Dedifferentiated amniotic fluid mesenchymal stem cell (primary cell): ENCODE measurements at regions not wholly inside any gene's neighbourhood (a gene's known extent, or its start where the extent isn't known, plus 50 kb on each side); places are given as distances from the start of the nearest gene placed in this dataset.
A peak's percentile ranks its signal among the peaks of the same experiment; 100 is the strongest.
"Not testable (repeated sequence)": the region's sequence is repeated elsewhere in the genome, so short reads cannot be mapped to it uniquely, and the experiment has no call there.

Experiments used
- DNase-seq: peaks from one replicate; pipeline ENCODE4 v3.0.0-alpha.2; 2016; ENCODE audit errors: extremely low spot score

DNA sequence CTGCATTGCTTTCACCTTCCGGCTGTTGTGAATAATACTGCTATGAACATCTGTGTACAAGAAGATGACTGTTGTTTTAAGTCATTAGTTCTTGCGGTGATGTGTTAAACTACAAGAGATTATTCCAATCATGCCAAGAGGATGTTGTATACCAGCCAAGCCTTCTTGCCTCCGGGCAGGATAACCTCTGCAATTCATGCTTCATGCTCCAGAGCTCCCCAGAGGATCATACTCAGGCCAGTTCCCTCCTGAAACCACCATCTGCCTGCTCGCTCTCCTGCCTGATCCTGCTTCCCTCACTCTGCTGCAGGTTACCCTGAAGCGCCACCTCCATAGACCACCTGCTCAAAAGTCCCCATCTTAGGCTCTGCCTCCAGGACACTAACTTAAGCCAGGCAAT is 187.1 kb upstream of the PROK2 start:
- peak; percentile 67 for DNase-seq

DNA sequence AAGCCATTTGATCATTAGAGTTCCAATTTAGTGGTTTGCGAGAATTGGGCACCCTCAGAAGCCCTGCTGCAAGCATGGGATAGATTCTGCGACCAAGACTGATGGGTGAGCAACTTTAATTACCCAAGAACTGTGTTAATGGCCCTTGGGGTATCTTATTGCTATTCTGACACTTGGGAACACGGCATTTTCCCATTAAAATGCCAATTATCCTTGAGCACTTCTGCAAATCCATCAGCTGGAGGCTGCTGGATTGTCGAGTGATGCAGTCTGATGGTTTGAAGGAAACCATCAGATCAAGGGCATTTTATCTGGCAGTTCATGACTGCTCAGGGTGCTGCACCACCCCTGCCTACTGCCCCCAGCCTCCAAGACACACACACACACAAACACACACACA is 183.6 kb upstream of the PROK2 start:
- no peak for DNase-seq

DNA sequence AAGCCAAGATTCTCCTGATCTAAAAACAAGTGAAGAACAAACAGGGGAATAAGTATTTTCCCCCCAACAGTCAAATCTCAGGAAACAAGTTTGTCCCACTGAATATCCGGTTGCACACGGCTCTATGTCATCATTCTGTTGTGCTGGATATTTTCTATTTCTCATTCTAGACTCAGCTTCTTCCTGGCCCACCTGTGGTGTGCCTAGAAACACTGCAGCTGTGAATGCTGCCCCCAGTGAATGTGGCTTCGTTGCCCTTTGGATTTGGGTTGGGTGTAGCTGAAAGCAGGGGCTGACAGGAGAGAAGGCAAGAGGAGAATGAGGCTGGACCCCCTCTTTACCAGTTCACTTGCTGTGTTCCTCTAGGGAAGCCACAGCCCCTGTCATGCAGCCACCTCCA is 181.2 kb upstream of the PROK2 start:
- DNase-seq = no peak

DNA sequence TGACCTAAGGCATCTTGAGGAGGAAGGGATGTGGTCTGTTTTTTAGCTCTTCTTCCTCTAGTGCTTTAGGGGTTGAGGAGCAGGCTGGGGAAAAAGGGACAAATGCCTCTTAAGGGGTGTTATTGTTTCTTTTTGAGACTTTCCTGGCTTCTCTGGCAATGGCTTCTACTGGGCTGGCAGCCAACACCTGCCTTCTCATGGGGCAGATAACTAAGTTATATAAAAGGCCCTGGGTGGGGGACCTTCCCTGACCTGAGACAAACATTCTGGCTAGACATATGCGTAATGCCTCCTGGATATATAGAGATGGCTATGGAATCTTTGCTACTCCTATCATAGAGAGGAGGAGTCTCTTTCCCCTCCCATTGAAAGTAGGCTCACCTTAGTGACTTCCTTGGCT is 179.2 kb upstream of the PROK2 start:
- DNase-seq = no peak

DNA sequence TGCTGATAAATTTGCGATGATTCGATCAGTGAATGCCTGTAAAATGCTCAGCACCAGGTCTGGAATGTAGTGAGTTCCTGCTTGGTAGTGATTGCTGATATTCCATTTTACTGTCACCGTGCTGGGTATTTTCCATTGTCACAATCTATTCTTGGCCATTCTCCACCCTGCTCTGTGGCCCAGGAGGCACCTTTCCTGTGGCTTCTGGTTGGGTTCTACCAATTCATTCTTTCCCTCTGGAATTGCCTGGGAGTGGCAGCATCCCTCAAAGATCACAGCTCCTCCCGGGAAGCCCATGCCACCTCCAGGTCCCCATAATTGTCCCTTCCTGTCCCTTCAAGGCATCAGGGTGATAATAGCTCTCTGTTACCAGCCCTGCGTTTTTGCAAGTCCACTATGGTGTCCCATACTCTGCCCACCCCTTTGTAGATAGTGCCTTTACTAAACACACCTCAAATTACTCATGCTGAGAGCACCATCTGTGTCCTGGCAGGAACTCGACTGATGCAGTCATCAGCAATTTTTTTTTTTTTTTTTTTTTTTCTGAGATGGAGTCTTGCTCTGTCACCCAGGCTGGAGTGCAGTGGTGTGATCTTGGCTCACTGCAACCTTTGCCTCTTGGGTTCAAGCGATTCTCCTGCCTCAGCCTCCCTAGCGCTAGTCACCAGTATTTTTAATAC is 177.8 kb upstream of the PROK2 start:
- no peak for DNase-seq

DNA sequence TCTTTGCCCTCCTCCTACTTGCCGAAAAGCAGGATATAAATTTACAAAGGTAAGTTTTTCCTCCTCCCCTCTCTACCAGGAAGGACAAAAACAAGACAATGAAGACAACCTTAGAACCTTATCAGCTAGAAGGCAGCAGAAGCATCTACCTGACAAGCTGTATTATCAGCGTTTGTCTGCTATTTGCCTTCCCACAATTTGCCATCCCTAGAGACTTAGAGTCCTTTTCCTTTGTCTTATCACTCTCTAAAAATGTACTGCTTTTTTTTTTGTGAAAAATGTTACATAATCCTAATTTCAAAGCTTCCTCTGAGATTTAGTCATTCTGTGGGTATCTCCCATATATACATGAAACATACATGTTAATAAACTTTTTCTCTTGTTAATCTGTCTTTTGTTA is 176.9 kb upstream of the PROK2 start:
- no peak for DNase-seq

DNA sequence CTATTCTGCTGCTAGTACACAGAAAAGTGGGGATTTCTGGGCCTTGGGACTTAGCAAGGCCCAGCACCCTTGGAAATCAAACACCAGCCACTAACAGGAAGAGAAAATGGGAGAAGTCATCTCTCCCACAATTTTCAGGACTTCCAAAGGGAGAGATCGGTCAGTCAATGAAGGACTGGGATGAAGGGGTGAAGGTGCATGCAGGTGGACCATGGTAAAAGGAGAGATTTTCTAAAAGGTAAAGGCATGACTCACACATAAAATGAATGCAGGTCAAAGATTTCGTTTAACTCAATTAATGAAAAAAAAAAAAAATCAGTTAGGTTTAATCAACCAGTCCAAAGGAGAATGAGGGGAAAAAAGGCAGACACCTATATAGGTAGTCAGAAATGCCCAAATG is 176.4 kb upstream of the PROK2 start:
- DNase-seq = no peak

DNA sequence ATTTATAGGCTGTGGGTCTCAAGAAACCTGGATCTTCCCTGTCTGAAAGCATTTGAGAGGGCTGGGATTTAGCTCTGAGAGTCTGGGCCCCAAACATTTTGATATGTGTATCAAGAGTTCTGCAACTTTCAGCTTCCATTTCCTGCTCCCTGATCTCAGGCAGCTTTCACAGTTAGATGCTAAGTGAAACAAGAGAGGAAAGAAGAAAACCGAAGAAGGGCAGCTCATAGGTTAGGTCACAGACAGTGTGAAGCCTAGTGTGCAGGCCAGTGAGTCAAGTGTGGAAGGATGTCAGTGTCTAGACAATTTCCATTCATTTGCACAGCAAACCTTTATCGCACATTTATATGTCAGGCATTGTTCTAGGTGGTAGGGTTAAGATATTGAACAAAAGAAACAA is 173.6 kb upstream of the PROK2 start:
- no peak for DNase-seq

DNA sequence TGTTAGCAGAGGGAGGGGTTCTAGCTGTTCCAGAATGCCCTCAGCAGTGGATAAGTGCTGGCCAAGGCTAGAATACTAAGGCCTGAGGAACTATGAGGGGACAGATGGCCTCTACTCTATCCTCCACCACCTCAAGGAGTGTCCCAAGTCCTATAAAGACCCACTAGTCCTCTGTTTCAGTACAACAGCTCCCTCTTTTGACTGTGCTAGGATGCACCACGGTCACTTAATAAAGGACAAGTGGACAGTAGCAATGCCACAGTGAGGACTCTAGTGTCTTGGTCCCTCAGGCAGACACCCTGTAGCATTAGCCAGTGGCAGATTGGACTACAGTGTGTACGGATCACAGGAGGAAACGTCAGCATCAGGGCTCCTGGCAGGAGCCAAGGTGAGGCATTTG is 171.8 kb upstream of the PROK2 start:
- no peak for DNase-seq

DNA sequence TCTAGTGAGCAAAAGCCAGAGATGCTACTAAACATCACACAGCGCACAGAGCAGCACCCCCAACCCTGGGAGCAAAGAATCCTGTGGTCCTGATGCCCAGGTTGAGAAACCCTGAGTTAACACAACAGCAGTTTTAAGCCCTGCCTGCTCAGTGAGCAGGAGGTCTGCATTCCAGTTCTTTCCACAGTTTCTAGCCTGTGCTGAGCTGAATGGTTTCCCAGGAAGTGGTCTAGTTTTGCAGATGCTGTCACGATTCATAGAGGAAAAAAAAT is 171.1 kb upstream of the PROK2 start:
- no peak for DNase-seq

DNA sequence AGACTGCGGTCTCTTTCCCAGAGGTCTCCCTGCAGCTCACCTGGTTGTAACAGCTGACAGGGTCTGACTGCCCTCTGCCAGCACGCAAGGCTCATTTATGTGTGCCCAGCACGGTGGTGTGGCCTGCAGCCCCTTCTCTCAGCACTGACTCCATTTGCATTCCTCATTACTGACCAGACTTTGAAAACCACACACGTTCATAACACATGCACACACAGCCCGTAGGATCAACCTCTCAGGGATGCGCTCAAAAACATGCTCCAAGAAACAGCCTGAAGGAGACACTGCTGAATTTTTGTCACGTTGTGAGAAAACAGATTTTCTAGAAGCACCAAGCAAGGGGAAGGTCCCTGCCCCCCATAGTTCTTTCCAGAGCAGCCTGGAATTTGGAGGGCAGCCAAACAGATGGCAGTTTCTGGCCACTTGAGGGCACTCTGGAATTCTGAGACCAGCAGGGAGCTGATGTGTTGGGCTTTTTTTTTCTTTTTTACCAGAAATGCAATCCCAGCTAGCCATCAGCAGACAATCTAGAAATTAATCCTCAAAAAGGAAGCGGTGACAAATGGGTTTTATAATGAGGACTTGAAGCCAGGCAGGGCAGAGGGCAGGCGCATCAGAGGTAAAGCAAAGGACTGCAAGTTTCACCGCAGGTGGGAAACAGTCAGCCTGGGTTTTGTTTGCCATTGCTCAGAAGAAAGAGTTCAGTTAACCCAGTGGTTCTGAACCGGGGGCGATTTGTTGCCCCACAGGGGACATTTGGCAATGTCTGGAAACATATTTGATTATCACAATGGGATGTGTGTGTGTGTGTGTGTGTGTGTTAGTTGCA is 170.5 kb upstream of the PROK2 start:
- peak; percentile 87 for DNase-seq

DNA sequence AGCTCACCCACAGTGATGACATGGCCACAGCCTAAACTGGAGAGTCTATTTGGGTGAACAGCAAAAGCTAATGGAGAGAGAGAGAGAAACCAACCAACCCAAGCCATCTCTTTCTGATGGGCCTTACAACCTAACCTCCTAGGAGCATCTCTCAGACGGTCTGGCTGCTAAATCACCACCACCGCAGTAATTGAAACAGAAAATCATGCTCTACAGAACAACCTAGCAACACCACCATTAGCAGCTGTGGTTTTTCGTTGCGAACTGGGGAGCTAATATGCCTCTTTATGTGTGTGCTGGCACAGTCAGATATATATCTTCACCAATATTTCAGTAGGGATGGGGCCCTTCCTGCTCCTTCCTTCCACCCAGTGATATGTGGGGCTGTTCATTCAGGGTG is 166.9 kb upstream of the PROK2 start:
- no peak for DNase-seq

DNA sequence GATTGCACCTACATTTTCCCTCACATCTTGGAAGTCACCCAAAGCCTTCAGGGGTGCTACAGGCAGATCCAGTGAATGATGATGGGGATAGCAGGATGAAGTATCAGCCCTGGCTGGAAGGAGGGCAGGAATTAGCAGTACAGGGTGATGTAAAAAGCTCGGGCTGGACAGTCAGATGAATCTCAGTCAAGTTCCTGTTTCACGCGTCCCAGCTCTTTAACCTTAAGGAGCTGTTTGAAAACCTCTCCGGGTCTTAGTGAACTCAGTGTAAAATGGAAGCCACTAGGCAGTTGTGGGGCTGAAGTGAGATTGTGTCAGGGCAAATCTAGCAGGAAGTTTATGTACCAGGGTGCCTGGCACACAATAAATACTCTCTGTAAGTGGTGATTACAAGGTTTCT is 166.4 kb upstream of the PROK2 start:
- no peak for DNase-seq

DNA sequence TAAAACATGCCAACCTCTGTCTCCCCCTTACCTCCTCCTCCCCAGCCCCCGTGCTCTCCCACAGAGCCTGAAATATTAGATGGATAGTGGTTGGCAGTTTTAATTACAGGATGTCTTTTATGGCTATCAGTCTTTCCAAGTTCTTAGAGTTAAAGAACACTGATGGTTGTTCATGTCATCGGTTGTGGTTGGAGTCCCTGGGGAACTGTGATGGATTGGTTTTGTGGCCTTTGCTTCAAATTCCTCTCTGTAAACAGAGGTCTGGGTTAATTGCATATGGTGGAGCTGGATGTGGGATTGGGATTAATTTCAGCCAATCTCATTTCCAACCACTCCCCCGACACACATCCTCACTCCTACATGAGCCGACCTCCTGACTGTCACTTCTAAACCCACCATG is 164.5 kb upstream of the PROK2 start:
- no peak for DNase-seq

DNA sequence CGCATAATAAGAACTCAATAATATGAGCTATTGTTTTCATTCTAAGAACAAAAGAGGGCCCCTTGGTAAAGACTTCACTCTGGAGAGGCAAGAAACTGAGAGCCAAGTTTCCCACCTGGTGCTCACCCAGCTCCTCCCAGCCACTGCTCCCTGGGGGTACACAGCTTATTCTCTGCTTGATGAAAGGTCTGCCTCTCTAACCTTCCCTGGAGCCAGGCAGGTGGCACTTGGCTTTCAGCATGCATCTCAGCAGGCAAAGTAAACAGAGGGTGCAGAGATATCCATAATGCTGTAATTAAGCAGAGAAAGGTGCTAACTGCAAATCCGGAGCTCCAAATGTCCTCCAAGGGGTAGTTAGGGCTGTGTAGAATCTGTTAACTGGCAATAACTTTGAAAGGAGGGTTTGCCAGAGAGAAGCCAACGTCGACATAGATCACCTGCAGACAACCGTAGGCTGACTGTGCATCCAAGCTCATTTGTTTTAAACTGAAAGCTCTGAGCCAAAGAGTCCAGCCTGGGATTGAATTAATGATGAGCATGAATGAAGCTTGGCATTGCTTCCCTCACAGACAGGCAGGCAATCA is 159.6 kb upstream of the PROK2 start:
- DNase-seq = no peak

DNA sequence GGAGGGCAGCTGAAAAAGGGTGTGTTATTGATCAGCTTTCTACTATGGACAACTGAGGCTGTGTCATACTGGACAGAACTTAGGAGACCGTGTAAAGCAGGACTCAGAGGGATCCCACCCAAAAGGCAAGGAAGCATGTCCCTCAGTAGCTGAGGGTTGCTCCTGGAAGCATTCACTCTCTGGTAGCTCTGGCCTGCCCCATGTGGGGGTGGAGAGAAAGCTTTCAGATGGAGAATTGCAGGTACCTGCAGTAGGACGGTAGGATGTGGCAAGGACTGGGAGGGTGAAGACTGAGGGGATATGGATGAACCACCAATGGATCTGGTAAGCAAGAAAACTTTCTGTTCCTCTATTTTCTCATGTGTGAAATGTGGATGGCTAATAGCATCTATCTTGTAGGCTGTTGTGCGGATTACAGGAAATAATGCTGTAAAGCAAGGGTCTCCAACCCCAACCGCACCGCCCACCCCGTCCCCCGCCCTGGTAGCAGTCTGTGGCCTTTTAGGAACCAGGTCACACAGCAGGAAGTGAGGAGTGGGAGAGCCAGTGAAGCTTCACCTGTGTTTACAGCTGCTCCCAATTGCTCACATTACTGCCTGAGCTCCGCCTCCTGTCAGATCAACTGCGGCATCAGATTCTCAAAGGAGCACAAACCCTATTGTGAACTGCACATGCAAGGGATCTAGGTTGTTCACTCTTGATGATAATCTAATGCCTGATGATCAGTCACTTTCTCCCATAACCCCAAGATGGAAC is 157.7 kb upstream of the PROK2 start:
- DNase-seq = no peak

DNA sequence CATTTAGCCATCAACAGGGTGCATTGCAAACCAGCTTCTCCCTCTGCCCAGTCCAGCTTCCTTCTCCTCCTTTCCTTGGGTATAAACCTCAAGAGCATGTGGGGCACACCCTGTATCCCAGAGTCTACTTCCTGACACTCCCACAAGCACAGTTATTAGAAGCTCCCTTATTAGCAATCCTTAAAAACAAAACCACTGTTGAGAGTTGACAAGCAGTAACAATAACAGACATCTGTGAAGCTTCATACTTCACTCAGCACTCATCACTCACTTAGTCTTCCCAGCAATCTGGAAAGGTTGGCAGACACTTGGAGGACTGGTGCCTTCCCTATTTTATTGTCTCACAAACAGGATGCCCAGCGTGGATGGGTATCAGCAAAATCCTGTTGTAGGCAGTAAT is 155.5 kb upstream of the PROK2 start:
- no peak for DNase-seq

DNA sequence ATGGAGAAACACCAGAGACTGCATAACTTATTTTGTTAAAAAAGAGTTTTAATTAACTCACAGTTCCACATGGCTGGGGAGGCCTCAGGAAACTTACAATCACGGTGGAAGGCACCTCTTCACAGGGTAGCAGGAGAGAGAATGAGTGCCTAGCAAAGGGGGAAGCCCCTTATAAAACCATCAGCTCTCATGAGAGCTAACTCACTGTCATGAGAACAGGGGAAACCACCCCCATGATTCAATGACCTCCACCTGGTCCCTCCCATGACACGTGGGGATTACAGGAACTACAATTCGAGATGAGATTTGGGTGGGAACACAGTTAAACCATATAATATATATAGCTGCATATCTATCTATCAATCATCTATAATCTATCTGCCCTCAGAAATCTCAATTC is 153.1 kb upstream of the PROK2 start:
- DNase-seq = not testable (repeated sequence)

DNA sequence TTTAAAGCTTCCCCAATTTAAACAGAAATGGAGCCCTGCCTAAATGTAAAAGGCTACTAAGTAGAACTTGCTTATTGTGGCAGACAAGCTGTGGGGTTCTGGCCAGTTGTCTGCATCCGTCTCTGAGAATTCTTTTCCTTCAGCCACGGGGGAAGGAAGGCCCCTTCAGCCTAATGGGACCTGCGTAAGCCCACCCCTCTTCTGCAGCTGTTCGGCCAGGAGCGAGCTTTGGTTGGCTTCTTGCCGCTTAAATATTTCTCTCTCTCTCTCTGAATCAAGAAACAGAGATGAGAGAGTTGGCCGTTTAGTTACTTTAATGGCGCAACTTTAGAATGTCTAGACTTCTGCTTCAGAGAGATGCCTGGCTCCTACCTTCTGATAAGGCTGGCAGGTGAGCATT is 151.7 kb upstream of the PROK2 start:
- no peak for DNase-seq

DNA sequence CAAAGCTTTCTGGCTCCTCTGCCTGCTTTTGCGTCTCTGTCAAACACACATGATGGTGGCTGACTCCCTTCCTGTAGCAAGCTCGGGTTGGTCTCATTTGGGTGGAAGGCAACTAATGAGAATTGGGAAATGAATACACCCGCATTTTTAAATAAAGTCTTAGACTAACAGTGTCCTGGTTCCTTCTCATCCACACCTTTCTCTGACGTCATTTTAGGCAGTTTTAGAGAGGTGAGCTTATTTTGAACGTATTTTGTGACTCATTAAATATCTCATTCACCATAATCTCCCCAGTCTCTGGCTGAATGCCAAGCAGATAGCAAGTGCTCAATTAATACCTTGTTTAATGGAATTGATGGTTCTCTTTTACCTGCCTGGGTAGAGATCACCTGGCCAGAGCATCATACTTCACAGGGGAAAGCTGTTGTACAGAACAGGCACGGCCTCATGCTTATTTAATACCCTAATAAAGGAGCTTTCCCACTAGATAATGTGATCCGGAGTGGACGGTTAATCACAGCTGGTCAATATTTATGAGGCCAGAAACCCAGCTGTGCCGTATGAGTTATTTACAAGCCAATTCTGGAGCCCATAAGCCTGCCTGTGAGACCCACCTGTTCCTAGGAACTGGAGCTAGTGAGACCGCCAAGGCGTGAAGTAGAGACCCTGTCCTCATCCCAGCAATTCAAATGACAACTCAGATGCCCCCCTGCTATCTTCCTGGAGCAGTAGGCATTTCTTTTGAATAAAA is 149.7 kb upstream of the PROK2 start:
- DNase-seq = no peak

DNA sequence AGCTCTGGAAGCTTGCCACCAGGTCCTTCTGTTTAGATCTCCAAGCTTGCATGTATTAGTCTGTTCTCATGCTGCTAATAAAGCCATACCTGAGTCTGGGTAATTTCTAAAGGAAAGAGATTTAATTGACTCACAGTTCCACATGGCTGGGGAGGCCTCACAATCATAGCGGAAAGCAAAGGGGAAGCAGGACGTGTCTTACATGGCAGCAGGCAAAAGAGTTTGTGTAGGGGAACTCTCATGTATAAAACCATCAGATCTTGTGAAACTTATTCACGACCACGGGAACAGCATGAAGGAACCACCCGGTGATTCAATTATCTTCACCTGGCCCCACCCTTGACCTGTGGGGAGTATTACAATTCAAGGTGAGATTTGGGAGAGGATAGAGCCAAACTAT is 147.0 kb upstream of the PROK2 start:
- DNase-seq = no peak
